NB4 (cell line): ENCODE measurements at regions not wholly inside any gene's neighbourhood (a gene's known extent, or its start where the extent isn't known, plus 50 kb on each side); places are given as distances from the start of the nearest gene placed in this dataset.

Experiments
- POLR2A ChIP-seq: IDR thresholded peaks from 2 replicates; pipeline ENCODE4 v1.6.1; 2011; ENCODE audit warnings: mild to moderate bottlenecking; ENCODE audit not compliant: insufficient read length; ENCODE audit errors: extremely low read depth
- TF ChIP-seq, protein P1 (sequence below): IDR thresholded peaks from one replicate; pipeline ENCODE4 v1.5.1; 2012; ENCODE audit warnings: low read depth, low read length

DNA sequence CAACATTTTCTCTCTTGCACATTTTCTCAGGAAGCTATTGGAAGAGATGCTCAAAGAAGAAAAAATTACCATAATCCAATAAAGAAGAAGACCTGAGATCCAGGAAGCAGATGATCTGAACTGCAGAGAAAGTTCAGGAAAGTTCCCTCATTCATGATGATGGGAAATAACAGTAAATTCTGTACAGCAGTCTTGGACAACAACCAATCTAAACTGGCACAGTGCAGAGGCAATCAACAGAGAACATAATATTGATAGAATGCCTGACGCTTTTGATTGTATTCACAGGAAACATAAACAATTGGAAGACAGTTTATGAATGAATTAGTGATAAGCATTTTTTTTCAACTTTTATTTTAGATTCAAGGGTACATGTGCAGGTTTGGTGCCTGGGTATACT is 428.9 kb downstream of the KCTD8 start:
- TF ChIP-seq, protein P1, sequence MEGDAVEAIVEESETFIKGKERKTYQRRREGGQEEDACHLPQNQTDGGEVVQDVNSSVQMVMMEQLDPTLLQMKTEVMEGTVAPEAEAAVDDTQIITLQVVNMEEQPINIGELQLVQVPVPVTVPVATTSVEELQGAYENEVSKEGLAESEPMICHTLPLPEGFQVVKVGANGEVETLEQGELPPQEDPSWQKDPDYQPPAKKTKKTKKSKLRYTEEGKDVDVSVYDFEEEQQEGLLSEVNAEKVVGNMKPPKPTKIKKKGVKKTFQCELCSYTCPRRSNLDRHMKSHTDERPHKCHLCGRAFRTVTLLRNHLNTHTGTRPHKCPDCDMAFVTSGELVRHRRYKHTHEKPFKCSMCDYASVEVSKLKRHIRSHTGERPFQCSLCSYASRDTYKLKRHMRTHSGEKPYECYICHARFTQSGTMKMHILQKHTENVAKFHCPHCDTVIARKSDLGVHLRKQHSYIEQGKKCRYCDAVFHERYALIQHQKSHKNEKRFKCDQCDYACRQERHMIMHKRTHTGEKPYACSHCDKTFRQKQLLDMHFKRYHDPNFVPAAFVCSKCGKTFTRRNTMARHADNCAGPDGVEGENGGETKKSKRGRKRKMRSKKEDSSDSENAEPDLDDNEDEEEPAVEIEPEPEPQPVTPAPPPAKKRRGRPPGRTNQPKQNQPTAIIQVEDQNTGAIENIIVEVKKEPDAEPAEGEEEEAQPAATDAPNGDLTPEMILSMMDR, result no peak
- no peak for TF ChIP-seq POLR2A
